Endothelial cell of umbilical vein (primary cell): ENCODE measurements at regions not wholly inside any gene's neighbourhood (a gene's known extent, or its start where the extent isn't known, plus 50 kb on each side); places are given as distances from the start of the nearest gene placed in this dataset.

Source experiments
- EZH2 ChIP-seq: IDR thresholded peaks from 2 replicates; pipeline ENCODE4 v1.6.1; 2012; ENCODE audit warnings: borderline replicate concordance, low read depth, mild to moderate bottlenecking, moderate library complexity, low read length, inconsistent platforms; ENCODE audit not compliant: severe bottlenecking
- FOS ChIP-seq: IDR thresholded peaks from 2 replicates; pipeline ENCODE4 v1.6.1; 2011; ENCODE audit warnings: mild to moderate bottlenecking, low read length, moderate library complexity, borderline replicate concordance; ENCODE audit not compliant: insufficient read depth
- GATA2 ChIP-seq: IDR thresholded peaks from 2 replicates; pipeline ENCODE4 v1.7.0; 2011; ENCODE audit warnings: low read depth, mild to moderate bottlenecking, moderate library complexity, mixed read lengths, low read length; ENCODE audit not compliant: insufficient read length, insufficient read depth
- JUN ChIP-seq: IDR thresholded peaks from 2 replicates; pipeline ENCODE4 v1.6.1; 2011; ENCODE audit warnings: borderline replicate concordance, low read depth; ENCODE audit not compliant: insufficient read length, insufficient read depth
- MYC ChIP-seq: IDR thresholded peaks from one replicate; pipeline ENCODE4 v1.6.1; 2011; ENCODE audit warnings: mild to moderate bottlenecking, low read depth, low read length
- POLR2A ChIP-seq: IDR thresholded peaks from 2 replicates; pipeline ENCODE4 v1.6.1; 2012; ENCODE audit warnings: low read depth, mild to moderate bottlenecking, control low read depth, low read length
- POLR2AphosphoS5 ChIP-seq: IDR thresholded peaks from 2 replicates; pipeline ENCODE4 v1.6.1; 2012; ENCODE audit warnings: low read depth, mild to moderate bottlenecking, control low read depth, low read length, moderate library complexity; ENCODE audit not compliant: insufficient read depth
- TF ChIP-seq, protein P1 (sequence below): IDR thresholded peaks from 2 replicates; pipeline ENCODE4 v1.6.1; 2011; ENCODE audit not compliant: insufficient read depth, insufficient read length
- TF ChIP-seq, protein P2 (sequence below), 2 donors: IDR thresholded peaks; 1 replicate in 1 of 2; 2 replicates in 1 of 2; pipeline ENCODE4 v1.5.1; 2011; ENCODE audit warnings: low read length in 2 of 2, mild to moderate bottlenecking in 2 of 2, moderate library complexity in 2 of 2, control low read depth in 1 of 2, inconsistent platforms in 1 of 2, low read depth in 1 of 2; ENCODE audit not compliant: insufficient read depth in 1 of 2; ENCODE audit errors: extremely low read depth in 1 of 2

- TF ChIP-seq, protein P1, sequence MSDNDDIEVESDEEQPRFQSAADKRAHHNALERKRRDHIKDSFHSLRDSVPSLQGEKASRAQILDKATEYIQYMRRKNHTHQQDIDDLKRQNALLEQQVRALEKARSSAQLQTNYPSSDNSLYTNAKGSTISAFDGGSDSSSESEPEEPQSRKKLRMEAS = no peak
- TF ChIP-seq, protein P2, sequence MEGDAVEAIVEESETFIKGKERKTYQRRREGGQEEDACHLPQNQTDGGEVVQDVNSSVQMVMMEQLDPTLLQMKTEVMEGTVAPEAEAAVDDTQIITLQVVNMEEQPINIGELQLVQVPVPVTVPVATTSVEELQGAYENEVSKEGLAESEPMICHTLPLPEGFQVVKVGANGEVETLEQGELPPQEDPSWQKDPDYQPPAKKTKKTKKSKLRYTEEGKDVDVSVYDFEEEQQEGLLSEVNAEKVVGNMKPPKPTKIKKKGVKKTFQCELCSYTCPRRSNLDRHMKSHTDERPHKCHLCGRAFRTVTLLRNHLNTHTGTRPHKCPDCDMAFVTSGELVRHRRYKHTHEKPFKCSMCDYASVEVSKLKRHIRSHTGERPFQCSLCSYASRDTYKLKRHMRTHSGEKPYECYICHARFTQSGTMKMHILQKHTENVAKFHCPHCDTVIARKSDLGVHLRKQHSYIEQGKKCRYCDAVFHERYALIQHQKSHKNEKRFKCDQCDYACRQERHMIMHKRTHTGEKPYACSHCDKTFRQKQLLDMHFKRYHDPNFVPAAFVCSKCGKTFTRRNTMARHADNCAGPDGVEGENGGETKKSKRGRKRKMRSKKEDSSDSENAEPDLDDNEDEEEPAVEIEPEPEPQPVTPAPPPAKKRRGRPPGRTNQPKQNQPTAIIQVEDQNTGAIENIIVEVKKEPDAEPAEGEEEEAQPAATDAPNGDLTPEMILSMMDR (IDR thresholded peaks at IDR 0.05; ENCODE audit: extremely low read depth in 1 of 2, insufficient read depth in 1 of 2, low read depth in 1 of 2, low read length in 2 of 2) = no peak
- TF ChIP-seq FOS (no peak), EZH2 (no peak), POLR2AphosphoS5 (no peak), JUN (no peak), POLR2A (no peak), MYC (no peak), GATA2 (no peak)
Measured at GRCh38 chrX:150119323-150119722, 181.0 kb upstream of the EOLA2 start.
